Activated T-helper 1 cell treated with anti-CD3 and anti-CD28 coated beads, Interleukin-12 subunit alpha, Interleukin-12 subunit beta, Interleukin-2, Interleukin-4 antibody, amounts not matched to agents 30 ng/mL and 10 ng/mL and 1 ng/mL, durations not matched to agents 14 hours and 24 hours and 36 hours (primary cell): ENCODE measurements at regions not wholly inside any gene's neighbourhood (a gene's known extent, or its start where the extent isn't known, plus 50 kb on each side); places are given as distances from the start of the nearest gene placed in this dataset.

Source experiments
- DNase-seq: peaks from one replicate; pipeline ENCODE4 v3.0.0; 2021; ENCODE audit warnings: low spot score
- H3K27ac Mint-ChIP-seq: one replicate; pipeline ENCODE4 v1.8.0; 2021; ENCODE audit warnings: mild to moderate bottlenecking, mixed read lengths
- H3K27me3 Mint-ChIP-seq: one replicate; pipeline ENCODE4 v1.8.0; 2022; ENCODE audit warnings: mild to moderate bottlenecking, moderate library complexity, mixed read lengths; ENCODE audit not compliant: insufficient read depth
- H3K36me3 Mint-ChIP-seq: one replicate; pipeline ENCODE4 v1.8.0; 2021; ENCODE audit warnings: low read depth, mixed read lengths
- H3K4me1 Mint-ChIP-seq: one replicate; pipeline ENCODE4 v1.8.0; 2021; ENCODE audit warnings: low read depth, mixed read lengths
- H3K4me3 Mint-ChIP-seq: one replicate; pipeline ENCODE4 v1.8.0; 2021; ENCODE audit warnings: mild to moderate bottlenecking, moderate library complexity, mixed read lengths
- H3K9me3 Mint-ChIP-seq: one replicate; pipeline ENCODE4 v1.8.0; 2021; ENCODE audit warnings: mixed read lengths
- intact Hi-C: fragments of 100-400 bp; cut with micrococcal nuclease; formaldehyde crosslinking; loops from one replicate; pipeline ENCODE4 v1.15.1; 2024

GRCh38 chr9:115169003-115169402, 51.0 kb upstream of the TNC start:
- H3K9me3 Mint-ChIP-seq: no peaks in the 10 kb centered on the region
- no peak overlapping the region for H3K27ac Mint-ChIP-seq
- no peak overlapping the region for H3K4me3 Mint-ChIP-seq
- no peaks in the 10 kb centered on the region for H3K4me1 Mint-ChIP-seq
- DNase-seq: no peak
- peaks cover 9% of the 10 kb centered on the region for H3K27me3 Mint-ChIP-seq
- no peaks in the 10 kb centered on the region for H3K36me3 Mint-ChIP-seq
- intact Hi-C loops: no loop called here

- Mint-ChIP-seq H3K4me3 (no peak overlapping the region), H3K27ac (no peak overlapping the region), H3K27me3 (peaks cover 5% of the 10 kb centered on the region), H3K36me3 (no peaks in the 10 kb centered on the region), H3K4me1 (no peaks in the 10 kb centered on the region), H3K9me3 (no peaks in the 10 kb centered on the region)
- no peak for DNase-seq
- intact Hi-C loops: no loop called here
Measured at GRCh38 chr9:115170358-115171073, 52.6 kb upstream of the TNC start.

GRCh38 chr9:115171921-115172388, 54.0 kb upstream of the TNC start:
- Mint-ChIP-seq H3K4me1 (no peaks in the 10 kb centered on the region), H3K27me3 (peaks cover 5% of the 10 kb centered on the region), H3K4me3 (no peak overlapping the region), H3K9me3 (no peaks in the 10 kb centered on the region), H3K36me3 (no peaks in the 10 kb centered on the region), H3K27ac (no peak overlapping the region)
- DNase-seq: no peak
- intact Hi-C loops: no loop called here

- H3K27me3 Mint-ChIP-seq: peaks cover 11% of the 10 kb centered on the region
- H3K36me3 Mint-ChIP-seq: no peaks in the 10 kb centered on the region
- intact Hi-C loops: no loop called here
- no peak overlapping the region for H3K4me3 Mint-ChIP-seq
- no peak overlapping the region for H3K27ac Mint-ChIP-seq
- no peaks in the 10 kb centered on the region for H3K9me3 Mint-ChIP-seq
- no peaks in the 10 kb centered on the region for H3K4me1 Mint-ChIP-seq
- no peak for DNase-seq
Measured at GRCh38 chr9:115182264-115182663, 64.3 kb upstream of the TNC start.

- no peak overlapping the region for H3K4me3 Mint-ChIP-seq
- peaks cover 12% of the 10 kb centered on the region for H3K27me3 Mint-ChIP-seq
- H3K27ac Mint-ChIP-seq: no peak overlapping the region
- no peak for DNase-seq
- H3K4me1 Mint-ChIP-seq: no peaks in the 10 kb centered on the region
- H3K9me3 Mint-ChIP-seq: no peaks in the 10 kb centered on the region
- no peaks in the 10 kb centered on the region for H3K36me3 Mint-ChIP-seq
- intact Hi-C loops: no loop called here
Measured at GRCh38 chr9:115183436-115183835, 65.5 kb upstream of the TNC start.

GRCh38 chr9:115189686-115190085, 71.7 kb upstream of the TNC start:
- no peak overlapping the region for H3K4me3 Mint-ChIP-seq
- H3K9me3 Mint-ChIP-seq: peaks cover 11% of the 10 kb centered on the region
- peaks cover 20% of the 10 kb centered on the region for H3K27me3 Mint-ChIP-seq
- H3K4me1 Mint-ChIP-seq: peaks cover 5% of the 10 kb centered on the region
- intact Hi-C loops: no loop called here
- no peaks in the 10 kb centered on the region for H3K36me3 Mint-ChIP-seq
- DNase-seq: no peak
- H3K27ac Mint-ChIP-seq: no peak overlapping the region

- Mint-ChIP-seq H3K36me3 (no peaks in the 10 kb centered on the region), H3K27me3 (peaks cover 17% of the 10 kb centered on the region), H3K9me3 (peaks cover 11% of the 10 kb centered on the region), H3K4me3 (no peak overlapping the region), H3K4me1 (peaks cover 5% of the 10 kb centered on the region), H3K27ac (no peak overlapping the region)
- intact Hi-C loops: no loop called here
- DNase-seq: no peak
Measured at GRCh38 chr9:115191667-115192066, 73.7 kb upstream of the TNC start.

- Mint-ChIP-seq H3K27ac (no peak overlapping the region), H3K36me3 (no peaks in the 10 kb centered on the region), H3K9me3 (peaks cover 11% of the 10 kb centered on the region), H3K4me3 (no peak overlapping the region), H3K4me1 (peaks cover 5% of the 10 kb centered on the region), H3K27me3 (peaks cover 20% of the 10 kb centered on the region)
- intact Hi-C loops: no loop called here
- no peak for DNase-seq
Measured at GRCh38 chr9:115192280-115192679, 74.3 kb upstream of the TNC start.

GRCh38 chr9:115192835-115193525, 75.0 kb upstream of the TNC start:
- H3K9me3 Mint-ChIP-seq: peaks cover 11% of the 10 kb centered on the region
- no peak for DNase-seq
- intact Hi-C loops: no loop called here
- peaks cover 22% of the 10 kb centered on the region for H3K27me3 Mint-ChIP-seq
- no peaks in the 10 kb centered on the region for H3K36me3 Mint-ChIP-seq
- peaks cover 5% of the 10 kb centered on the region for H3K4me1 Mint-ChIP-seq
- H3K4me3 Mint-ChIP-seq: no peak overlapping the region
- H3K27ac Mint-ChIP-seq: no peak overlapping the region

GRCh38 chr9:115193777-115194176, 75.8 kb upstream of the TNC start:
- Mint-ChIP-seq H3K27ac (no peak overlapping the region), H3K36me3 (no peaks in the 10 kb centered on the region), H3K4me1 (peaks cover 5% of the 10 kb centered on the region), H3K9me3 (peaks cover 11% of the 10 kb centered on the region), H3K27me3 (peaks cover 18% of the 10 kb centered on the region), H3K4me3 (no peak overlapping the region)
- intact Hi-C loops: no loop called here
- no peak for DNase-seq

- Mint-ChIP-seq H3K27ac (no peak overlapping the region), H3K4me1 (peaks cover 5% of the 10 kb centered on the region), H3K9me3 (peaks cover 11% of the 10 kb centered on the region), H3K4me3 (no peak overlapping the region), H3K36me3 (no peaks in the 10 kb centered on the region), H3K27me3 (peaks cover 21% of the 10 kb centered on the region)
- DNase-seq: no peak
- intact Hi-C loops: no loop called here
Measured at GRCh38 chr9:115194216-115194615, 76.3 kb upstream of the TNC start.

GRCh38 chr9:115195912-115196311, 78.0 kb upstream of the TNC start:
- peaks cover 5% of the 10 kb centered on the region for H3K9me3 Mint-ChIP-seq
- no peak for DNase-seq
- H3K4me1 Mint-ChIP-seq: peaks cover 5% of the 10 kb centered on the region
- H3K27me3 Mint-ChIP-seq: peaks cover 32% of the 10 kb centered on the region
- intact Hi-C loops: no loop called here
- H3K27ac Mint-ChIP-seq: no peak overlapping the region
- no peaks in the 10 kb centered on the region for H3K36me3 Mint-ChIP-seq
- H3K4me3 Mint-ChIP-seq: no peak overlapping the region

GRCh38 chr9:115196919-115197318, 79.0 kb upstream of the TNC start:
- intact Hi-C loops: no loop called here
- peaks cover 34% of the 10 kb centered on the region for H3K27me3 Mint-ChIP-seq
- peaks cover 5% of the 10 kb centered on the region for H3K4me1 Mint-ChIP-seq
- no peak for DNase-seq
- H3K4me3 Mint-ChIP-seq: no peak overlapping the region
- H3K27ac Mint-ChIP-seq: no peak overlapping the region
- H3K36me3 Mint-ChIP-seq: no peaks in the 10 kb centered on the region
- H3K9me3 Mint-ChIP-seq: peaks cover 6% of the 10 kb centered on the region
